Fibroblast of mammary gland (primary cell): ENCODE measurements at regions not wholly inside any gene's neighbourhood (a gene's known extent, or its start where the extent isn't known, plus 50 kb on each side); places are given as distances from the start of the nearest gene placed in this dataset.
A peak's percentile ranks its signal among the peaks of the same experiment; 100 is the strongest.

Source experiments
- DNase-seq: peaks from one replicate; pipeline ENCODE4 v3.0.0-alpha.2; 2010; ENCODE audit warnings: low read depth
- H3K4me3 ChIP-seq: 2 replicates; pipeline ENCODE4 v1.5.1; 2011; ENCODE audit warnings: low read depth, mild to moderate bottlenecking, low read length, moderate library complexity; ENCODE audit not compliant: control insufficient read depth
- CTCF ChIP-seq: conservative IDR thresholded peaks from 2 replicates; pipeline ENCODE4 v1.5.1; 2011; ENCODE audit warnings: low read depth, low read length, inconsistent platforms; ENCODE audit not compliant: control insufficient read depth, insufficient read depth

GRCh38 chr3:72482589-72483321 is 365.5 kb downstream of the SHQ1 start:
- no peak for TF ChIP-seq CTCF
- H3K4me3 ChIP-seq: peak overlapping the region; percentile 14
- peak; percentile 91 for DNase-seq

GRCh38 chr3:72481542-72481941 is 366.7 kb downstream of the SHQ1 start:
- H3K4me3 ChIP-seq: no peak overlapping the region
- no peak for TF ChIP-seq CTCF
- DNase-seq: no peak

- H3K4me3 ChIP-seq: no peak overlapping the region
- TF ChIP-seq CTCF: no peak
- DNase-seq: no peak
These were observed 367.9 kb downstream of the SHQ1 start for GRCh38 chr3:72480366-72480765.

GRCh38 chr3:72479651-72480215 is 368.5 kb downstream of the SHQ1 start:
- TF ChIP-seq CTCF: no peak
- no peak overlapping the region for H3K4me3 ChIP-seq
- DNase-seq: no peak

- H3K4me3 ChIP-seq: no peak overlapping the region
- DNase-seq: no peak
- TF ChIP-seq CTCF: no peak
These were observed 372.1 kb downstream of the SHQ1 start for GRCh38 chr3:72476139-72476483.

- TF ChIP-seq CTCF: no peak
- peak; percentile 26 for DNase-seq
- H3K4me3 ChIP-seq: no peak overlapping the region
These were observed 372.7 kb downstream of the SHQ1 start for GRCh38 chr3:72475258-72476138.
